Hematopoietic multipotent progenitor cell treated with erythropoietin and hydrocortisone succinate and interleukin-3 and kit ligand, for 6 days (in vitro differentiated cells): ENCODE measurements at regions not wholly inside any gene's neighbourhood (a gene's known extent, or its start where the extent isn't known, plus 50 kb on each side); places are given as distances from the start of the nearest gene placed in this dataset.

Source experiments
- DNase-seq: peaks from one replicate; pipeline ENCODE4 v3.0.0-alpha.2; 2015

GRCh38 chr3:83302091-83302490 lies 1540.6 kb upstream of the GBE1 start:
- DNase-seq, result no peak

- DNase-seq, result no peak
Observed at GRCh38 chr3:83317605-83318004, 1556.2 kb upstream of the GBE1 start.

- no peak for DNase-seq
Observed at GRCh38 chr3:83320726-83321125, 1559.3 kb upstream of the GBE1 start.

- DNase-seq, result no peak
Observed at GRCh38 chr3:83321457-83321856, 1560.0 kb upstream of the GBE1 start.

- DNase-seq, result no peak
Observed at GRCh38 chr3:83321891-83322290, 1560.4 kb upstream of the GBE1 start.

- DNase-seq, result no peak
Observed at GRCh38 chr3:83354205-83354604, 1592.8 kb upstream of the GBE1 start.

GRCh38 chr3:83393276-83393675 lies 1565.5 kb upstream of the CADM2 start:
- no peak for DNase-seq

- DNase-seq, result no peak
Observed at GRCh38 chr3:83403927-83404326, 1554.9 kb upstream of the CADM2 start.

- no peak for DNase-seq
Observed at GRCh38 chr3:83426300-83426699, 1532.5 kb upstream of the CADM2 start.

- no peak for DNase-seq
Observed at GRCh38 chr3:83434880-83435587, 1523.8 kb upstream of the CADM2 start.

GRCh38 chr3:83438188-83438587 lies 1520.6 kb upstream of the CADM2 start:
- no peak for DNase-seq

GRCh38 chr3:83453056-83453455 lies 1505.7 kb upstream of the CADM2 start:
- DNase-seq, result no peak

- no peak for DNase-seq
Observed at GRCh38 chr3:83454353-83454752, 1504.4 kb upstream of the CADM2 start.

- no peak for DNase-seq
Observed at GRCh38 chr3:83457551-83457950, 1501.2 kb upstream of the CADM2 start.

- no peak for DNase-seq
Observed at GRCh38 chr3:83460052-83460451, 1498.7 kb upstream of the CADM2 start.

GRCh38 chr3:83461411-83461810 lies 1497.4 kb upstream of the CADM2 start:
- DNase-seq, result no peak

GRCh38 chr3:83477563-83477962 lies 1481.2 kb upstream of the CADM2 start:
- no peak for DNase-seq

- no peak for DNase-seq
Observed at GRCh38 chr3:83482402-83483070, 1476.3 kb upstream of the CADM2 start.

- no peak for DNase-seq
Observed at GRCh38 chr3:83496462-83496861, 1462.3 kb upstream of the CADM2 start.

- DNase-seq, result peak; percentile 1
Observed at GRCh38 chr3:83498361-83499016, 1460.3 kb upstream of the CADM2 start.

GRCh38 chr3:83500422-83500821 lies 1458.4 kb upstream of the CADM2 start:
- DNase-seq, result peak; percentile 2

GRCh38 chr3:83500931-83501330 lies 1457.9 kb upstream of the CADM2 start:
- no peak for DNase-seq

- DNase-seq, result peak; percentile 8
Observed at GRCh38 chr3:83513051-83513450, 1445.7 kb upstream of the CADM2 start.

- DNase-seq, result no peak
Observed at GRCh38 chr3:83513677-83514076, 1445.1 kb upstream of the CADM2 start.
